NK-92 (cell line): ENCODE measurements at regions not wholly inside any gene's neighbourhood (a gene's known extent, or its start where the extent isn't known, plus 50 kb on each side); places are given as distances from the start of the nearest gene placed in this dataset.
"Not testable (repeated sequence)": the region's sequence is repeated elsewhere in the genome, so short reads cannot be mapped to it uniquely, and the experiment has no call there.

Experiments
- DNase-seq: peaks from one replicate; lab custom pipeline; 2025; ENCODE audit not compliant: unreplicated experiment; lab: John Stamatoyannopoulos, UW

- DNase-seq = no peak
Measured at GRCh38 chr5:90287036-90287435, 122.5 kb downstream of the CETN3 start.

DNA sequence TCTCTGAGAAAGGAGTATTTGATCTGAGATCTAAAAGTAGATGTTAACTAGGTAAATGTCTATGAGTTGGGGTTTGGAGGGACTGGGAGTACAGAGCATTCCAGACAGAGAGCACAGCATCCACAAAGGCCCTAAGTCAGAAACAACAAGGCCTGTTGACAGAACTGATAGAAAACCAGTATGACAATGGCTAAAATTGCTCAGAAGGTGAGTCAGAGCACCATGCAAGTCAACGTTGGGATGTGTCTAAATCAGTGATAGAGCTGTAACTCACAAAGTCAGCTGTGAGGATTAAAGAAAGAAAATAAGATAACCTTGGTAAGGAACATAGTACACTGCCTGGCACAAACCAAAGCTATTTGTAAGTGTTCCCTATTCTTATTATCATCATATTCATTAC is 124.0 kb downstream of the CETN3 start:
- DNase-seq = no peak

GRCh38 chr5:90284375-90284774 is 125.2 kb downstream of the CETN3 start:
- no peak for DNase-seq

DNA sequence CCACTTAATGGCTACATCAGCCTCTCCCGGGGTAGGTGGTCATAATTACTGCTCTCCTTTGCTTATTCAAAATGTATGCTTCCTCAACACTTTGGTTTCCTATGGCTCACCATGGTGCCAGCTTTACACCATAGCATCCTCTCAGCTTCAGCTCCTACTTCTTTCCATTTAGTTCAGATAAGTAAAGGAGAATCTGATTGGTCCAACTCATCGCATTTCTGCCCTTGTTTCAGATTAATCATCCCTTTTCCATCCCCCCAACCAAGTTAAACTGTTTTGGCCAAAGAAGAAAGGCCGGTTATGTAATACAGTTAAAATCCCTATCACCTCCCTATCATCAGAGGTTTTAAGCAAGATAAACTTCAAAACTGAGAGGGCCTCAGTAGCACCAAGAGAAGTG is 130.5 kb downstream of the CETN3 start:
- DNase-seq = no peak

GRCh38 chr5:90274216-90274615 is 135.3 kb downstream of the CETN3 start:
- no peak for DNase-seq

DNA sequence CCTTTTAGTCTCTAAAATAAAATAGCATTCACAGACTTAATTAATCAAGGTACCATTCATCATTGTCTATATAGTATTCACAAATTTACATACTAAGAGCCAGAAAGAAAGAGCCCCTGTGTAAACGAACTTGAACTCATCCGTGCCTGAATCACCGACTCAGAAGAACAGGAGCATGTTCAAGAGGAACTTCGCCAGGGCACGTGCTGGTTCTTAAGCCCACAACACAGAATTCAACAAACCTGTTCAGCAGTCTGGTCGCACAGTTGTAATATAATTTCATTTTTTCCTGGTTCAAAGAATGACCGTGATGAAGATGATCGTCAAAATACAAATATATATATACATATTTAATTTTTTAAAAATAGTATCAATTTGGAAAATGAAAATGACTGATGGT is 141.9 kb downstream of the CETN3 start:
- no peak for DNase-seq

DNA sequence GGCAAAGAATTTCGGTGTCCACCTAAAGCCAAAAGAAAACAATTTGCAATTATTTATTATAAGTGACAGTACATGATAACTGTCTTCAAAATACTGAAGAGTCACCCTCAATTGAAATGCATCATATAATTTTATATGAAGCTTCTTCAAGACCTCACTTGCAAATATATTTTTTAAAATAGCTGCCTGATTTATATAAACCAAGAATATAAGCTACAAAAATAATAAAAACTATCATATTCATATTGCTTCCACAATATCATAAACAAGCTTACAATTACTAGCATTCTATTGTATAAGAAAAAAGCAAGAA is 144.1 kb downstream of the CETN3 start:
- no peak for DNase-seq

GRCh38 chr5:90264689-90265544 is 144.6 kb downstream of the CETN3 start:
- DNase-seq = no peak

GRCh38 chr5:90263102-90263820 is 146.3 kb downstream of the CETN3 start:
- DNase-seq = no peak

- no peak for DNase-seq
Measured at GRCh38 chr5:90251447-90251846, 158.1 kb downstream of the CETN3 start.

DNA sequence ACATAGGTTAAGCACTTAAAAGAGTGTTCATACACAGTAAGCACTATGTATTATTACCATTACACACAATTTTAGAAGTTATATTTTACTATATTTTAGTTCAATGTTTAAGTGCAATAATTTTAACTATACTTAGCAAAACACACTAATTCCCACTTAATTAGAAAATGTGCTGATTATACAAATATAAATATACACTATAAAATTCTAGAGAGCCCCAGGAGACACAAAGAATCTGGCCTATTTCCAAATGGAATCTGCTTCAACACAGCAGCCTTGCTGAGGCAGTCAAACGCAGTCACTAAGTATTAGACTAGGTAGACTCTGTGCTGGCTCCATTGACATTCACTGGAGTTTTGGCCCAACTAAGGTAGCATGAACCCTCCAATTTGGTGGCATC is 160.9 kb downstream of the CETN3 start:
- no peak for DNase-seq

GRCh38 chr5:90243848-90244247 is 165.7 kb downstream of the CETN3 start:
- not testable (repeated sequence) for DNase-seq

- no peak for DNase-seq
Measured at GRCh38 chr5:90233476-90233875, 176.1 kb downstream of the CETN3 start.

GRCh38 chr5:90231688-90232087 is 177.9 kb downstream of the CETN3 start:
- DNase-seq = no peak

GRCh38 chr5:90227683-90228082 is 181.9 kb downstream of the CETN3 start:
- DNase-seq = no peak

GRCh38 chr5:90226433-90227099 is 183.0 kb downstream of the CETN3 start:
- DNase-seq = no peak

DNA sequence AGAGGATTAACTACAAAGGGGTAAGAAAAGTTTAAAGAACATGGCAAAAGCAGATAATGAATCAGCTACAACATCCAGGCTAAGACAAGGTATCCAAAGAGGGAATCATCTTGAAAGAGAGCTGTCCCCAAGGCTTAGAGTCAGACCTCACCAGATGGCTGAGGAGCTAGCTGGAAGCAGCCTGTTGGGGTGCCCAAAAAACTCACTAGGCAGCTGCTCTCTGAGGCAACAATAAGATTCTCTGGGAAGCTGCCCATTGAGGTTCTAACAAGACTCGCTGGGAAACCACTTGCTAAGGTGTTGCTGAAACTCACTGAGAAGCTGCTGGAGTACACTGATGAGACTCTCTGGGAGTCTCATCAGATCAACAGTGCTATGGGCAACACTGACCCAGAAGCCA is 185.2 kb downstream of the CETN3 start:
- DNase-seq = no peak

DNA sequence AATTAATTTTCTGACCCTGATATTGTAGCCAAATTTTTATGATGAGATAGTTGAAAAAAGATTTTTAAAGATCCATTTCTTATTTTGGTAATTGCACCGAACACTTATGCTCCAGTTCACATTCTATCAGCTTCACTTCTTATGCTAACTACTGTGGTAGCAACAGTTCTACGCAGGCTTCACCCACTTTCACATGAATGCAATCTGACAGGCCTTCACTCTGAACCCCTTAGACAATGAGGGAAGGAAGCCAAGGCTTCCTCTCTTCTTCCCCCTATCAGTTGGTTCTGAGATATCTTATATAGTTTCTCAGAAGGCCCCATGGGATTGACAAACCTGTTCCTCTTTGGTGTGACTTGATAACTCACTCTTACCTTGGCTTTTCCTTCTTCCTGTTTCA is 185.8 kb downstream of the CETN3 start:
- DNase-seq = no peak

- no peak for DNase-seq
Measured at GRCh38 chr5:90221951-90222350, 187.6 kb downstream of the CETN3 start.

DNA sequence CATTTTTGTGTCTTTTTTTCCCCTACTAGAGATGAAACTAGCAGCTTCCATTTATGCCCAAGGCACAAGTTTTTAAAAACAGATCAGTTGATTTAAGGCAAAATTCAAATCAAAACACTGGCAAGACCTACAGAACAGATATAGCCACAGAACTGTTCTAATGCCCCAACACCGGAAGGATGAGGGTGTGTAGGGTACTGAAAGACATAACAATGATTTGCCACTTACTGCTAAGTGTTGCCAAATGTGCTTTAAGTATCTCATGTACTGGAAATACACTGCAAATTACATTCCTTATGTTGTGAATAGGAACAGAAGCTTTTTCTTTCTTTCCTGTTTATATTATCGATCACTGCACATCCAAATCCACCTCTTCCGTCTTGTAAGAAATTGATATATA is 189.0 kb downstream of the CETN3 start:
- DNase-seq = no peak

DNA sequence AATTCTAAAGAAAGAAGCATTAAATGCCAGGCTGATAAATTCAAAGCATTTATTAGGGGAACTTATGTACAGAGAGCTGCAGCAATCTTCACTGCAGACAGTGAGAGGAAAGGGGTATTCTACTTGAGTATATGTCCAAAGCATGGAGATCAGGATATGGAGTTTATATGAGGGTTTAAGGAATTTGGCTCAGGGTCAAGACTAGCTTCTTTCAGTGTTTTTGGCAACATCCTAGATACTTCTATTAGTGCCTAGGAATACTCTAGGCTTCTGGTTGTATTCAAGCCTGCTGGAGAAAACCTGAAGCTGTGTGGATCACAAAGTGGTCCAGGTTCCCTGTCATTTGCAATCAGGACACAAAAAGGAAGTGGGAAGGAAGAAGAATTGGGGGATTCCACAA is 194.6 kb downstream of the CETN3 start:
- DNase-seq = no peak

DNA sequence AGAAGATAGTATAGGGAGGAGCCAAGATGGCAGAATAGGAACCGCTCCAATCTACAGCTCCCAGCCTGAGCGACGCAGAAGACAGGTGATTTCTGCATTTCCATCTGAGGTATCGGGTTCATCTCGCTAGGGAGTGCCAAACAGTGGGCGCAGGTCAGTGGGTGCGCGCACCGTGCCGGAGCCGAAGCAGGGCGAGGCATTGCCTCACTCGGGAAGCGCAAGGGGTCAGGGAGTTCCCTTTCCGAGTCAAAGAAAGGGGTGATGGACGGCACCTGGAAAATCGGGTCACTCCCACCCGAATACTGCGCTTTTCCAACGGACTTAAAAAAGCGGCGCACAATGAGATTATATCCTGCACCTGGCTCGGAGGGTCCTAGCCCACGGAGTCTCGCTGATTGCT is 201.2 kb downstream of the CETN3 start:
- not testable (repeated sequence) for DNase-seq
